Esophagus muscularis mucosa (tissue), 4 donors: ENCODE measurements at regions not wholly inside any gene's neighbourhood (a gene's known extent, or its start where the extent isn't known, plus 50 kb on each side); places are given as distances from the start of the nearest gene placed in this dataset.

Experiments
- DNase-seq: peaks from one replicate; pipeline ENCODE4 v3.0.0-alpha.2; 2017; ENCODE audit errors: extremely low spot score
- H3K27ac ChIP-seq, 4 donors: fragments of 200-600 bp; sonication (generic); replicated peaks in 1 of 4; 1 replicate in 3 of 4; 2 replicates in 1 of 4; pipeline ENCODE4 v1.5.1; 2016 to 2019; ENCODE audit warnings: mild to moderate bottlenecking in 1 of 4
- H3K27me3 ChIP-seq, 4 donors: fragments of 200-600 bp; sonication (generic); one replicate each; pipeline versions ENCODE4 v1.5.1 to v1.6.0; 2016 to 2019
- H3K36me3 ChIP-seq, 4 donors: fragments of 200-600 bp; sonication (generic); one replicate each; pipeline ENCODE4 v1.5.1; 2016 to 2019
- H3K4me1 ChIP-seq, 4 donors: fragments of 200-600 bp; sonication (generic); one replicate each; pipeline ENCODE4 v1.5.1; 2016 to 2019
- H3K4me3 ChIP-seq, 4 donors: fragments of 200-600 bp; sonication (generic); 1 replicate in 2 of 4; 2 replicates in 2 of 4; pipeline ENCODE4 v1.5.1; 2016 to 2019; ENCODE audit warnings: mild to moderate bottlenecking in 4 of 4, moderate library complexity in 1 of 4
- H3K9me3 ChIP-seq, 4 donors: fragments of 200-600 bp; sonication (generic); 1 replicate in 3 of 4; 2 replicates in 1 of 4; pipeline ENCODE4 v1.5.1; 2016 to 2019
- EP300 ChIP-seq: sonication (generic); formaldehyde crosslinking; IDR thresholded peaks from one replicate; pipeline ENCODE4 v1.6.1; 2017; ENCODE audit warnings: antibody characterized with exemption
- POLR2A ChIP-seq: fragments of 450-650 bp; IDR thresholded peaks from one replicate; pipeline ENCODE4 v1.6.1; 2017; ENCODE audit warnings: antibody characterized with exemption, moderate library complexity, mild to moderate bottlenecking, low read depth
- POLR2AphosphoS5 ChIP-seq, 2 donors: sonication (generic); formaldehyde crosslinking; IDR thresholded peaks; one replicate each; pipeline ENCODE4 v1.6.1; 2017; ENCODE audit warnings: antibody characterized with exemption in 2 of 2
- WGBS: methylation state at CpG from one replicate; pipeline ENCODE4 v1.1.5; 2018; 5-methylcytosine and 5-hydroxymethylcytosine counted together
- intact Hi-C: fragments of 100-400 bp; cut with DNase I; formaldehyde crosslinking; loops from one replicate; pipeline ENCODE4 v1.15.1; 2023
- TF ChIP-seq, protein P1 (sequence below), 3 experiments: fragments of 200-600 bp in 2 of 3; fragments of 450-650 bp in 1 of 3; sonication (generic) in 2 of 3; IDR thresholded peaks; one replicate each; pipeline ENCODE4 v1.5.1; 2017 to 2019; ENCODE audit warnings: antibody characterized with exemption in 3 of 3, mild to moderate bottlenecking in 2 of 3, moderate library complexity in 1 of 3

DNA sequence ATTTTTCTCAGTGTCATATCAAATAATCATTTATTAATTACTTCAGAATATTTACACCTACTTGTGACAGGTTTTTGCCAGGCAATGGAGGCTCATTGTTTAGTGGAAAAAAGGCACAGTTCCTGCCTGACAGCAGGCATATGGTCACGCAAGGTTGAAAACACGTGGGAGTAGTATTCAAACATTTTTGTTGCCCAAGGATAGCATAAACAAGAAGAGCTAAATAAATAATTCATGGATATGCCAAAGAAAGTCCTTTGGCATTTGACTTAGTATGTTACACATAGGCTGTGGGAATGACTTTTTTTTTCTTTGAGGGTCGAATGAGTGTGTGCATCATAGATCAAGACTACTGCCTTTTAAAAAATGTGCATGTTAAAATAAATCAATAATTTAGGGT, 120.5 kb upstream of the SEMA3E start:
- TF ChIP-seq, protein P1, sequence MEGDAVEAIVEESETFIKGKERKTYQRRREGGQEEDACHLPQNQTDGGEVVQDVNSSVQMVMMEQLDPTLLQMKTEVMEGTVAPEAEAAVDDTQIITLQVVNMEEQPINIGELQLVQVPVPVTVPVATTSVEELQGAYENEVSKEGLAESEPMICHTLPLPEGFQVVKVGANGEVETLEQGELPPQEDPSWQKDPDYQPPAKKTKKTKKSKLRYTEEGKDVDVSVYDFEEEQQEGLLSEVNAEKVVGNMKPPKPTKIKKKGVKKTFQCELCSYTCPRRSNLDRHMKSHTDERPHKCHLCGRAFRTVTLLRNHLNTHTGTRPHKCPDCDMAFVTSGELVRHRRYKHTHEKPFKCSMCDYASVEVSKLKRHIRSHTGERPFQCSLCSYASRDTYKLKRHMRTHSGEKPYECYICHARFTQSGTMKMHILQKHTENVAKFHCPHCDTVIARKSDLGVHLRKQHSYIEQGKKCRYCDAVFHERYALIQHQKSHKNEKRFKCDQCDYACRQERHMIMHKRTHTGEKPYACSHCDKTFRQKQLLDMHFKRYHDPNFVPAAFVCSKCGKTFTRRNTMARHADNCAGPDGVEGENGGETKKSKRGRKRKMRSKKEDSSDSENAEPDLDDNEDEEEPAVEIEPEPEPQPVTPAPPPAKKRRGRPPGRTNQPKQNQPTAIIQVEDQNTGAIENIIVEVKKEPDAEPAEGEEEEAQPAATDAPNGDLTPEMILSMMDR (IDR thresholded peaks at IDR 0.05): no peak
- TF ChIP-seq POLR2AphosphoS5 (IDR thresholded peaks at IDR 0.05): no peak
- no peak for TF ChIP-seq EP300
- TF ChIP-seq POLR2A: no peak
- Histone ChIP-seq H3K9me3 (no peaks in the 10 kb centered on the region), H3K27me3 (no peaks in the 10 kb centered on the region), H3K36me3 (no peaks in the 10 kb centered on the region), H3K4me1 (no peaks in the 10 kb centered on the region), H3K27ac (no peak overlapping the region), H3K4me3 (no peak overlapping the region)
- 81% methylated on average over 3 of the region's 3 CpGs for WGBS
- no peak for DNase-seq
- intact Hi-C loops: no loop called here

DNA sequence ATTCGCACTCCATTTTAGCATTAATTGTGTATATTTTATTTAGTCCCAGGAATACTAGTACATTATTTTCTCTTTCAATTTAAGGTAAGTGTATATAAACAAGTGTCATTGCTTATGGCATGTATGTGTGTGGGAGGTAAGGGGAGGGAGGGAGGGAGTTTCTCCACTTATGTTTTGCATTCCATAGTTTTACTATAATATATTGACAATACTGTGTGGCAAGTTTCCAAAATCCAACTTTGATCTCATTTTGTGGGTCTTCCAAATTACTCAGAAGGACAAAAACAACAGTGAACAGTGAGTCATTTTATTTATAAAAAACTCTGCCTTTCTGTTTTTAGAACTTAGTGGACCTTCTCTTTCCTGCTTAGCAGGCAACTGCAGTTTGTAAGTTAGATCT, 102.3 kb upstream of the SEMA3E start:
- intact Hi-C loops: no loop called here
- no peak overlapping the region for H3K4me3 ChIP-seq
- DNase-seq: no peak
- no peaks in the 10 kb centered on the region for H3K36me3 ChIP-seq
- no peaks in the 10 kb centered on the region for H3K27me3 ChIP-seq
- no peak for TF ChIP-seq POLR2AphosphoS5 (IDR thresholded peaks at IDR 0.05)
- TF ChIP-seq POLR2A: no peak
- TF ChIP-seq, protein P1 (IDR thresholded peaks at IDR 0.05): no peak
- TF ChIP-seq EP300: no peak
- H3K9me3 ChIP-seq: no peaks in the 10 kb centered on the region
- no peaks in the 10 kb centered on the region for H3K4me1 ChIP-seq
- no peak overlapping the region for H3K27ac ChIP-seq
- WGBS: 96% methylated on average over 1 of the region's 1 CpG

DNA sequence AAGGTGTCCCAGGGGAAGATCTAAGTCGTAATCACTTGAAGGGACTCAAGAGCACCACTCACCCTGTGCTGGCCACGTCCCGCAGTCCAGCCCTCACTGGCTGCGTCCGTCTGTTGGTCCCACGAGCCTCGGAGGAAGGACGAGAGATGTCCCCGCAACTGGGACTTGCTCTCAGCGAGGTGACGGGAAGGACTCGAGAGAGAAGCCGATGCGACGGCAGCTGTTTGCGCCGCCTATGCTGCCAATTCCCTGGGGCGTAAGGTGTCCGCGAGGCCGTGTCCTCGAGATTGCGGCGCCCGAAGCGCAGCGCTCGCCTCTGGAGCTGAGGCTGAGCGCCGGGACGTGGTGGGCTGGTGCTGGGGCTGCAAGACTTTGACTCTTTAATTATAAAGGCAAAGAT, 100.6 kb upstream of the SEMA3E start:
- H3K36me3 ChIP-seq: no peaks in the 10 kb centered on the region
- no peak overlapping the region for H3K4me3 ChIP-seq
- intact Hi-C loops: no loop called here
- H3K9me3 ChIP-seq: no peaks in the 10 kb centered on the region
- 92% methylated on average over 31 of the region's 31 CpGs for WGBS
- H3K4me1 ChIP-seq: no peaks in the 10 kb centered on the region
- H3K27ac ChIP-seq: no peak overlapping the region
- TF ChIP-seq, protein P1 (IDR thresholded peaks at IDR 0.05): no peak
- TF ChIP-seq POLR2A (no peak), EP300 (no peak), POLR2AphosphoS5 (IDR thresholded peaks at IDR 0.05) (no peak)
- no peak for DNase-seq
- H3K27me3 ChIP-seq: no peaks in the 10 kb centered on the region

DNA sequence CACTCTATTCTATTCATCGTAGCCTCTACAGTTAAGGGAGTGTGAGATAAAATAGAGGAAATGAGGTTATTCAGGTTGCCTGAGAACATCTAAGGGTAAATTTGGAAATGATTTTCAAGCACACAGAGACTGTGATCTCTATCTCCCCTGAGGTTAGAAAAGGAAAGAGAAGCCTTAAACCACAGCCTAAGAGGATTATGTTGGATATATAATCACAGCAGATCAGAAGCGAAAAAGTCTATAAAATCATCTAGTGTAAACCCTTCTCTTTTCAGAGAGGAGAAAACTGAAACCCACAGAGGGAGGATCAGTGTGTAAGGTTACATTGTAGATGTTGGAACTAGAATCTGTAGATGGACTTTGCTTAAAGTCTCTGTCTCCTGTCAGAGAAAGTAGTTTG, 90.6 kb upstream of the SEMA3E start:
- intact Hi-C loops: no loop called here
- Histone ChIP-seq H3K27ac (no peak overlapping the region), H3K36me3 (no peaks in the 10 kb centered on the region), H3K4me3 (no peak overlapping the region), H3K9me3 (no peaks in the 10 kb centered on the region), H3K27me3 (no peaks in the 10 kb centered on the region), H3K4me1 (no peaks in the 10 kb centered on the region)
- TF ChIP-seq EP300: no peak
- no peak for TF ChIP-seq POLR2A
- TF ChIP-seq, protein P1 (IDR thresholded peaks at IDR 0.05): no peak
- no peak for TF ChIP-seq POLR2AphosphoS5 (IDR thresholded peaks at IDR 0.05)
- WGBS: 91% methylated on average over 2 of the region's 2 CpGs
- no peak for DNase-seq

DNA sequence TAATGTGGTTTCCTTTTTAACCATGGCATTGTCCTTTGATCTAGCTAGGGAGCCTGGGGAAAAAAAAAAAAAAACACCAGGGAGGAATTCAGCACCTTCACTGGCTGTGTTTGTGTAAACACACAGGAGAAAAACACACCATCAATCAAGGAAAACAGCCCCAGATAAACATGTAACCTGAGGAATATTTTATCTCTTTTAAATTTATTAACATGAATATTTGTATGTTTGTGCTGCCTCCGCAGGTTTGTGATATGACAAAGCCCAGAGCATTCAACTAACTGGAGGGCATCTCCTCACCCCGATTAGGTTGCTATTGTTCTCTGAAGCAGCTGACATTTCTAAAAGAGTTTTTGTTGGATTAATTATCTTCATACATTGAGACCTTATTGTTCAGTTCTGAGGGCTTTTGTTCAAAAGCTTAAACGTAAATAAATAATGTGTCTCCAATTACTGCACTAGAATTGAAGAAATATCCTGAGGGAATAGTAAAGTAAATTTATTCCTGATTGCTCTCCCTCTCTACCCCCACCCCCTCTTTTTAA, 89.4 kb upstream of the SEMA3E start:
- no peak overlapping the region for H3K4me3 ChIP-seq
- 61% methylated on average over 3 of the region's 3 CpGs for WGBS
- no peak for DNase-seq
- H3K4me1 ChIP-seq: no peaks in the 10 kb centered on the region
- TF ChIP-seq POLR2AphosphoS5 (IDR thresholded peaks at IDR 0.05) (no peak), EP300 (no peak), POLR2A (no peak)
- TF ChIP-seq, protein P1 (IDR thresholded peaks at IDR 0.05): no peak
- no peaks in the 10 kb centered on the region for H3K9me3 ChIP-seq
- no peaks in the 10 kb centered on the region for H3K27me3 ChIP-seq
- intact Hi-C loops: no loop called here
- H3K36me3 ChIP-seq: no peaks in the 10 kb centered on the region
- no peak overlapping the region for H3K27ac ChIP-seq
